Activated naive CD4-positive, alpha-beta T cell treated with anti-CD3 and anti-CD28 coated beads, Interleukin-2, amount 10 ng/mL, durations not matched to agents 7 days and 5 days (primary cell): ENCODE measurements at regions not wholly inside any gene's neighbourhood (a gene's known extent, or its start where the extent isn't known, plus 50 kb on each side); places are given as distances from the start of the nearest gene placed in this dataset.

Experiments used
- CTCF ChIA-PET: fragments of 350-600 bp; sonication (Branson Sonifier 250); formaldehyde crosslinking; loops from one replicate; lab custom pipeline; 2021; ENCODE audit warnings: antibody characterized with exemption; lab: Charles Lee
- DNase-seq: peaks from one replicate; pipeline ENCODE4 v3.0.0-alpha.2; 2020
- H3K27ac Mint-ChIP-seq: one replicate; pipeline ENCODE4 v1.8.0; 2021; ENCODE audit warnings: mild to moderate bottlenecking, moderate library complexity, mixed read lengths
- H3K27me3 Mint-ChIP-seq: one replicate; pipeline ENCODE4 v1.8.0; 2021; ENCODE audit warnings: mild to moderate bottlenecking, mixed read lengths
- H3K36me3 Mint-ChIP-seq: one replicate; pipeline ENCODE4 v1.8.0; 2021; ENCODE audit warnings: mixed read lengths
- H3K4me1 Mint-ChIP-seq: one replicate; pipeline ENCODE4 v1.8.0; 2021; ENCODE audit warnings: mixed read lengths
- H3K4me3 Mint-ChIP-seq: one replicate; pipeline ENCODE4 v1.8.0; 2021; ENCODE audit warnings: mild to moderate bottlenecking, moderate library complexity, mixed read lengths
- H3K9me3 Mint-ChIP-seq: one replicate; pipeline ENCODE4 v1.8.0; 2021; ENCODE audit warnings: mixed read lengths

- DNase-seq, result no peak
- Mint-ChIP-seq H3K9me3 (peaks cover 1% of the 10 kb centered on the region), H3K4me3 (no peak overlapping the region), H3K36me3 (no peaks in the 10 kb centered on the region), H3K4me1 (no peaks in the 10 kb centered on the region), H3K27ac (no peak overlapping the region), H3K27me3 (peaks cover 6% of the 10 kb centered on the region)
- CTCF ChIA-PET, result no interaction called here
These were observed 254.5 kb downstream of the SKIDA1 start for GRCh38 chr10:21270976-21271375.

- Mint-ChIP-seq H3K9me3 (peaks cover 1% of the 10 kb centered on the region), H3K27ac (no peak overlapping the region), H3K4me3 (no peak overlapping the region), H3K4me1 (no peaks in the 10 kb centered on the region), H3K36me3 (no peaks in the 10 kb centered on the region), H3K27me3 (peaks cover 3% of the 10 kb centered on the region)
- CTCF ChIA-PET, result no interaction called here
- DNase-seq, result no peak
These were observed 256.2 kb downstream of the SKIDA1 start for GRCh38 chr10:21269289-21269688.

- no peak for DNase-seq
- H3K36me3 Mint-ChIP-seq, result no peaks in the 10 kb centered on the region
- no peak overlapping the region for H3K4me3 Mint-ChIP-seq
- CTCF ChIA-PET, result no interaction called here
- H3K4me1 Mint-ChIP-seq, result no peaks in the 10 kb centered on the region
- no peak overlapping the region for H3K27ac Mint-ChIP-seq
- peaks cover 3% of the 10 kb centered on the region for H3K27me3 Mint-ChIP-seq
- H3K9me3 Mint-ChIP-seq, result no peaks in the 10 kb centered on the region
These were observed 259.9 kb downstream of the SKIDA1 start for GRCh38 chr10:21265622-21266021.

GRCh38 chr10:21264271-21264670 is 261.2 kb downstream of the SKIDA1 start:
- no peak for DNase-seq
- Mint-ChIP-seq H3K9me3 (no peaks in the 10 kb centered on the region), H3K27me3 (peaks cover 3% of the 10 kb centered on the region), H3K27ac (no peak overlapping the region), H3K36me3 (no peaks in the 10 kb centered on the region), H3K4me3 (no peak overlapping the region), H3K4me1 (no peaks in the 10 kb centered on the region)
- CTCF ChIA-PET, result no interaction called here

GRCh38 chr10:21263839-21264238 is 261.6 kb downstream of the SKIDA1 start:
- CTCF ChIA-PET, result no interaction called here
- peaks cover under 1% of the 10 kb centered on the region for H3K27me3 Mint-ChIP-seq
- no peaks in the 10 kb centered on the region for H3K9me3 Mint-ChIP-seq
- H3K27ac Mint-ChIP-seq, result no peak overlapping the region
- DNase-seq, result no peak
- H3K4me1 Mint-ChIP-seq, result no peaks in the 10 kb centered on the region
- no peak overlapping the region for H3K4me3 Mint-ChIP-seq
- H3K36me3 Mint-ChIP-seq, result no peaks in the 10 kb centered on the region

- Mint-ChIP-seq H3K27ac (no peak overlapping the region), H3K36me3 (no peaks in the 10 kb centered on the region), H3K27me3 (no peaks in the 10 kb centered on the region), H3K4me3 (no peak overlapping the region), H3K4me1 (no peaks in the 10 kb centered on the region), H3K9me3 (no peaks in the 10 kb centered on the region)
- CTCF ChIA-PET, result no interaction called here
- no peak for DNase-seq
These were observed 262.1 kb downstream of the SKIDA1 start for GRCh38 chr10:21263263-21263803.

GRCh38 chr10:21261842-21262294 is 263.6 kb downstream of the SKIDA1 start:
- Mint-ChIP-seq H3K36me3 (no peaks in the 10 kb centered on the region), H3K27ac (no peak overlapping the region), H3K9me3 (no peaks in the 10 kb centered on the region), H3K4me3 (no peak overlapping the region), H3K4me1 (no peaks in the 10 kb centered on the region), H3K27me3 (no peaks in the 10 kb centered on the region)
- no peak for DNase-seq
- CTCF ChIA-PET, result no interaction called here

- no peaks in the 10 kb centered on the region for H3K27me3 Mint-ChIP-seq
- no peak overlapping the region for H3K4me3 Mint-ChIP-seq
- H3K36me3 Mint-ChIP-seq, result no peaks in the 10 kb centered on the region
- no peaks in the 10 kb centered on the region for H3K9me3 Mint-ChIP-seq
- no peaks in the 10 kb centered on the region for H3K4me1 Mint-ChIP-seq
- no peak overlapping the region for H3K27ac Mint-ChIP-seq
- no peak for DNase-seq
- CTCF ChIA-PET, result no interaction called here
These were observed 264.9 kb downstream of the SKIDA1 start for GRCh38 chr10:21260506-21261149.

GRCh38 chr10:21260066-21260465 is 265.4 kb downstream of the SKIDA1 start:
- no peaks in the 10 kb centered on the region for H3K36me3 Mint-ChIP-seq
- no peaks in the 10 kb centered on the region for H3K27me3 Mint-ChIP-seq
- no peak for DNase-seq
- no peaks in the 10 kb centered on the region for H3K4me1 Mint-ChIP-seq
- no peak overlapping the region for H3K4me3 Mint-ChIP-seq
- CTCF ChIA-PET, result no interaction called here
- H3K9me3 Mint-ChIP-seq, result no peaks in the 10 kb centered on the region
- H3K27ac Mint-ChIP-seq, result no peak overlapping the region

GRCh38 chr10:21257919-21258318 is 267.6 kb downstream of the SKIDA1 start:
- Mint-ChIP-seq H3K4me1 (no peaks in the 10 kb centered on the region), H3K9me3 (no peaks in the 10 kb centered on the region), H3K27me3 (no peaks in the 10 kb centered on the region), H3K27ac (no peak overlapping the region), H3K36me3 (no peaks in the 10 kb centered on the region), H3K4me3 (no peak overlapping the region)
- DNase-seq, result no peak
- CTCF ChIA-PET, result no interaction called here

GRCh38 chr10:21257191-21257590 is 268.3 kb downstream of the SKIDA1 start:
- no peaks in the 10 kb centered on the region for H3K27me3 Mint-ChIP-seq
- DNase-seq, result no peak
- no peak overlapping the region for H3K27ac Mint-ChIP-seq
- no peak overlapping the region for H3K4me3 Mint-ChIP-seq
- no peaks in the 10 kb centered on the region for H3K4me1 Mint-ChIP-seq
- no peaks in the 10 kb centered on the region for H3K36me3 Mint-ChIP-seq
- CTCF ChIA-PET, result no interaction called here
- no peaks in the 10 kb centered on the region for H3K9me3 Mint-ChIP-seq

GRCh38 chr10:21249435-21249834 is 276.0 kb downstream of the SKIDA1 start:
- H3K9me3 Mint-ChIP-seq, result no peaks in the 10 kb centered on the region
- no peaks in the 10 kb centered on the region for H3K4me1 Mint-ChIP-seq
- H3K4me3 Mint-ChIP-seq, result no peak overlapping the region
- no peak overlapping the region for H3K27ac Mint-ChIP-seq
- H3K36me3 Mint-ChIP-seq, result no peaks in the 10 kb centered on the region
- CTCF ChIA-PET, result no interaction called here
- DNase-seq, result no peak
- H3K27me3 Mint-ChIP-seq, result no peaks in the 10 kb centered on the region

GRCh38 chr10:21247592-21247991 is 277.9 kb downstream of the SKIDA1 start:
- no peaks in the 10 kb centered on the region for H3K36me3 Mint-ChIP-seq
- CTCF ChIA-PET, result no interaction called here
- DNase-seq, result no peak
- no peak overlapping the region for H3K27ac Mint-ChIP-seq
- H3K9me3 Mint-ChIP-seq, result no peaks in the 10 kb centered on the region
- no peak overlapping the region for H3K4me3 Mint-ChIP-seq
- no peaks in the 10 kb centered on the region for H3K27me3 Mint-ChIP-seq
- no peaks in the 10 kb centered on the region for H3K4me1 Mint-ChIP-seq

GRCh38 chr10:21246178-21246577 is 279.3 kb downstream of the SKIDA1 start:
- Mint-ChIP-seq H3K36me3 (no peaks in the 10 kb centered on the region), H3K4me1 (no peaks in the 10 kb centered on the region), H3K9me3 (no peaks in the 10 kb centered on the region), H3K27me3 (no peaks in the 10 kb centered on the region), H3K27ac (no peak overlapping the region), H3K4me3 (no peak overlapping the region)
- CTCF ChIA-PET, result no interaction called here
- DNase-seq, result no peak

GRCh38 chr10:21243748-21244257 is 281.7 kb downstream of the SKIDA1 start:
- Mint-ChIP-seq H3K36me3 (no peaks in the 10 kb centered on the region), H3K9me3 (no peaks in the 10 kb centered on the region), H3K27ac (no peak overlapping the region), H3K4me1 (no peaks in the 10 kb centered on the region), H3K4me3 (no peak overlapping the region), H3K27me3 (no peaks in the 10 kb centered on the region)
- CTCF ChIA-PET, result no interaction called here
- no peak for DNase-seq
